Activated T-cell treated with anti-CD3 and anti-CD28 coated beads, Interleukin-2, amount 50 U/mL, for 4 hours (primary cell): ENCODE measurements at regions not wholly inside any gene's neighbourhood (a gene's known extent, or its start where the extent isn't known, plus 50 kb on each side); places are given as distances from the start of the nearest gene placed in this dataset.

Source experiments
- ATAC-seq, 2 donors: fragments of 200-7000 bp; cut with Tn5 transposase; one replicate each; pipeline ENCODE4 v1.10.0; 2021
- DNase-seq: peaks from one replicate; pipeline ENCODE4 v3.0.0-alpha.2; 2020
- H3K27me3 Mint-ChIP-seq: one replicate; pipeline ENCODE4 v1.8.0; 2021; ENCODE audit warnings: low read depth, mixed read lengths
- H3K36me3 Mint-ChIP-seq: one replicate; pipeline ENCODE4 v1.8.0; 2022; ENCODE audit warnings: mixed read lengths; ENCODE audit not compliant: insufficient read depth
- H3K4me1 Mint-ChIP-seq: one replicate; pipeline ENCODE4 v1.8.0; 2021; ENCODE audit warnings: low read depth, mixed read lengths
- H3K4me3 Mint-ChIP-seq: one replicate; pipeline ENCODE4 v1.8.0; 2021; ENCODE audit warnings: mild to moderate bottlenecking, moderate library complexity, mixed read lengths
- H3K9me3 Mint-ChIP-seq: one replicate; pipeline ENCODE4 v1.8.0; 2021; ENCODE audit warnings: mixed read lengths

GRCh38 chr16:54694651-54695050 is 236.0 kb upstream of the IRX5 start:
- H3K4me3 Mint-ChIP-seq = no peak overlapping the region
- H3K9me3 Mint-ChIP-seq = no peaks in the 10 kb centered on the region
- ATAC-seq = no peak
- no peaks in the 10 kb centered on the region for H3K36me3 Mint-ChIP-seq
- H3K4me1 Mint-ChIP-seq = no peaks in the 10 kb centered on the region
- H3K27me3 Mint-ChIP-seq = peaks cover 5% of the 10 kb centered on the region
- DNase-seq = no peak

- no peak for DNase-seq
- Mint-ChIP-seq H3K4me1 (no peaks in the 10 kb centered on the region), H3K36me3 (no peaks in the 10 kb centered on the region), H3K4me3 (no peak overlapping the region), H3K27me3 (peaks cover 5% of the 10 kb centered on the region), H3K9me3 (no peaks in the 10 kb centered on the region)
- ATAC-seq = no peak
Observed at GRCh38 chr16:54693864-54694263, 236.8 kb upstream of the IRX5 start.

- Mint-ChIP-seq H3K9me3 (no peaks in the 10 kb centered on the region), H3K4me1 (no peaks in the 10 kb centered on the region), H3K27me3 (peaks cover 9% of the 10 kb centered on the region), H3K36me3 (no peaks in the 10 kb centered on the region), H3K4me3 (no peak overlapping the region)
- DNase-seq (no peak), ATAC-seq (no peak)
Observed at GRCh38 chr16:54690710-54691109, 240.0 kb upstream of the IRX5 start.

- DNase-seq (no peak), ATAC-seq (no peak)
- H3K9me3 Mint-ChIP-seq = no peaks in the 10 kb centered on the region
- H3K36me3 Mint-ChIP-seq = no peaks in the 10 kb centered on the region
- H3K27me3 Mint-ChIP-seq = peaks cover 9% of the 10 kb centered on the region
- no peak overlapping the region for H3K4me3 Mint-ChIP-seq
- H3K4me1 Mint-ChIP-seq = no peaks in the 10 kb centered on the region
Observed at GRCh38 chr16:54690306-54690705, 240.4 kb upstream of the IRX5 start.

- no peak for DNase-seq
Observed at GRCh38 chr16:54689072-54689865, 241.4 kb upstream of the IRX5 start.

GRCh38 chr16:54688339-54688738 is 242.3 kb upstream of the IRX5 start:
- peaks cover 9% of the 10 kb centered on the region for H3K27me3 Mint-ChIP-seq
- no peak overlapping the region for H3K4me3 Mint-ChIP-seq
- ATAC-seq (no peak), DNase-seq (no peak)
- H3K9me3 Mint-ChIP-seq = no peaks in the 10 kb centered on the region
- no peaks in the 10 kb centered on the region for H3K36me3 Mint-ChIP-seq
- H3K4me1 Mint-ChIP-seq = no peaks in the 10 kb centered on the region

More at GRCh38 chr16:54689072-54689865, 241.4 kb upstream of the IRX5 start:
- no peak for ATAC-seq
- Mint-ChIP-seq H3K4me1 (no peaks in the 10 kb centered on the region), H3K36me3 (no peaks in the 10 kb centered on the region), H3K4me3 (no peak overlapping the region), H3K9me3 (no peaks in the 10 kb centered on the region), H3K27me3 (peaks cover 9% of the 10 kb centered on the region)

- ATAC-seq (no peak), DNase-seq (no peak)
- Mint-ChIP-seq H3K4me1 (no peaks in the 10 kb centered on the region), H3K27me3 (peaks cover 5% of the 10 kb centered on the region), H3K36me3 (no peaks in the 10 kb centered on the region), H3K4me3 (no peak overlapping the region), H3K9me3 (no peaks in the 10 kb centered on the region)
Observed at GRCh38 chr16:54687043-54687899, 243.4 kb upstream of the IRX5 start.

GRCh38 chr16:54685682-54686081 is 245.0 kb upstream of the IRX5 start:
- ATAC-seq (no peak), DNase-seq (no peak)
- Mint-ChIP-seq H3K4me1 (no peaks in the 10 kb centered on the region), H3K4me3 (no peak overlapping the region), H3K36me3 (no peaks in the 10 kb centered on the region), H3K9me3 (no peaks in the 10 kb centered on the region), H3K27me3 (peaks cover 4% of the 10 kb centered on the region)

- no peaks in the 10 kb centered on the region for H3K27me3 Mint-ChIP-seq
- H3K4me3 Mint-ChIP-seq = no peak overlapping the region
- DNase-seq (no peak), ATAC-seq (no peak)
- no peaks in the 10 kb centered on the region for H3K4me1 Mint-ChIP-seq
- no peaks in the 10 kb centered on the region for H3K36me3 Mint-ChIP-seq
- H3K9me3 Mint-ChIP-seq = no peaks in the 10 kb centered on the region
Observed at GRCh38 chr16:54679531-54679930, 251.1 kb upstream of the IRX5 start.

- no peaks in the 10 kb centered on the region for H3K9me3 Mint-ChIP-seq
- H3K4me3 Mint-ChIP-seq = no peak overlapping the region
- peaks cover 2% of the 10 kb centered on the region for H3K27me3 Mint-ChIP-seq
- DNase-seq (no peak), ATAC-seq (no peak)
- no peaks in the 10 kb centered on the region for H3K36me3 Mint-ChIP-seq
- H3K4me1 Mint-ChIP-seq = no peaks in the 10 kb centered on the region
Observed at GRCh38 chr16:54677308-54677950, 253.2 kb upstream of the IRX5 start.

GRCh38 chr16:54673313-54673712 is 257.4 kb upstream of the IRX5 start:
- no peak for DNase-seq
- ATAC-seq = no peak
- Mint-ChIP-seq H3K27me3 (peaks cover 2% of the 10 kb centered on the region), H3K4me3 (no peak overlapping the region), H3K4me1 (no peaks in the 10 kb centered on the region), H3K36me3 (no peaks in the 10 kb centered on the region), H3K9me3 (no peaks in the 10 kb centered on the region)

GRCh38 chr16:54672500-54672899 is 258.2 kb upstream of the IRX5 start:
- H3K27me3 Mint-ChIP-seq = peaks cover 2% of the 10 kb centered on the region

GRCh38 chr16:54657709-54658102 is 273.0 kb upstream of the IRX5 start:
- ATAC-seq = no peak
- H3K27me3 Mint-ChIP-seq = peaks cover 28% of the 10 kb centered on the region
- DNase-seq = no peak
- H3K36me3 Mint-ChIP-seq = no peaks in the 10 kb centered on the region
- H3K4me1 Mint-ChIP-seq = no peaks in the 10 kb centered on the region
- H3K9me3 Mint-ChIP-seq = peaks cover 3% of the 10 kb centered on the region
- H3K4me3 Mint-ChIP-seq = no peak overlapping the region

More at GRCh38 chr16:54672500-54672899, 258.2 kb upstream of the IRX5 start:
- ATAC-seq (no peak), DNase-seq (no peak)
- no peaks in the 10 kb centered on the region for H3K9me3 Mint-ChIP-seq
- no peak overlapping the region for H3K4me3 Mint-ChIP-seq
- no peaks in the 10 kb centered on the region for H3K4me1 Mint-ChIP-seq
- H3K36me3 Mint-ChIP-seq = no peaks in the 10 kb centered on the region

- Mint-ChIP-seq H3K9me3 (peaks cover 3% of the 10 kb centered on the region), H3K27me3 (peaks cover 28% of the 10 kb centered on the region), H3K4me1 (no peaks in the 10 kb centered on the region), H3K36me3 (no peaks in the 10 kb centered on the region), H3K4me3 (no peak overlapping the region)
- ATAC-seq (no peak), DNase-seq (no peak)
Observed at GRCh38 chr16:54657058-54657708, 273.5 kb upstream of the IRX5 start.
